G401 (cell line): ENCODE measurements at regions not wholly inside any gene's neighbourhood (a gene's known extent, or its start where the extent isn't known, plus 50 kb on each side); places are given as distances from the start of the nearest gene placed in this dataset.
"Not testable (repeated sequence)": the region's sequence is repeated elsewhere in the genome, so short reads cannot be mapped to it uniquely, and the experiment has no call there.

ENCODE experiments used
- DNase-seq: peaks from one replicate; pipeline ENCODE4 v3.0.0-alpha.2; 2015; ENCODE audit warnings: low spot score
- in situ Hi-C: cut with HindIII; loops from 2 replicates; pipeline ENCODE4 v1.10.0; 2016; ENCODE audit warnings: low sequenced_read_pairs, mixed read lengths

- DNase-seq = no peak
- in situ Hi-C loops = no loop called here
Measured at GRCh38 chr7:9328296-9328695, 894.9 kb downstream of the NXPH1 start.

- in situ Hi-C loops = no loop called here
- no peak for DNase-seq
Measured at GRCh38 chr7:9349625-9350024, 916.2 kb downstream of the NXPH1 start.

GRCh38 chr7:9391221-9391620 lies 957.8 kb downstream of the NXPH1 start:
- in situ Hi-C loops = no loop called here

GRCh38 chr7:9391984-9392383 lies 958.6 kb downstream of the NXPH1 start:
- in situ Hi-C loops = no loop called here
- DNase-seq = no peak

More at GRCh38 chr7:9391221-9391620, 957.8 kb downstream of the NXPH1 start:
- no peak for DNase-seq

- in situ Hi-C loops = not testable (repeated sequence)
Measured at GRCh38 chr7:9404386-9404785, 971.0 kb downstream of the NXPH1 start.

GRCh38 chr7:9407816-9408215 lies 974.4 kb downstream of the NXPH1 start:
- DNase-seq = no peak
- in situ Hi-C loops = no loop called here

More at GRCh38 chr7:9404386-9404785, 971.0 kb downstream of the NXPH1 start:
- DNase-seq = not testable (repeated sequence)

- in situ Hi-C loops = no loop called here
- no peak for DNase-seq
Measured at GRCh38 chr7:9453521-9453920, 1020.1 kb downstream of the NXPH1 start.

- in situ Hi-C loops = no loop called here
- no peak for DNase-seq
Measured at GRCh38 chr7:9488555-9488954, 1055.1 kb downstream of the NXPH1 start.

- in situ Hi-C loops = no loop called here
Measured at GRCh38 chr7:9498303-9498702, 1064.9 kb downstream of the NXPH1 start.

GRCh38 chr7:9502269-9502668 lies 1068.9 kb downstream of the NXPH1 start:
- in situ Hi-C loops = no loop called here
- no peak for DNase-seq

More at GRCh38 chr7:9498303-9498702, 1064.9 kb downstream of the NXPH1 start:
- DNase-seq = no peak

GRCh38 chr7:9504678-9505077 lies 1071.3 kb downstream of the NXPH1 start:
- in situ Hi-C loops = no loop called here

GRCh38 chr7:9505516-9505915 lies 1072.1 kb downstream of the NXPH1 start:
- in situ Hi-C loops = no loop called here
- DNase-seq = no peak

More at GRCh38 chr7:9504678-9505077, 1071.3 kb downstream of the NXPH1 start:
- no peak for DNase-seq

GRCh38 chr7:9507290-9507689 lies 1073.9 kb downstream of the NXPH1 start:
- DNase-seq = no peak

GRCh38 chr7:9516662-9517061 lies 1083.3 kb downstream of the NXPH1 start:
- in situ Hi-C loops = no loop called here
- no peak for DNase-seq

More at GRCh38 chr7:9507290-9507689, 1073.9 kb downstream of the NXPH1 start:
- in situ Hi-C loops = no loop called here

GRCh38 chr7:9523579-9523978 lies 1090.2 kb downstream of the NXPH1 start:
- no peak for DNase-seq
- in situ Hi-C loops = no loop called here

- in situ Hi-C loops = not testable (repeated sequence)
Measured at GRCh38 chr7:9552431-9552830, 1119.0 kb downstream of the NXPH1 start.

GRCh38 chr7:9557853-9558252 lies 1124.4 kb downstream of the NXPH1 start:
- in situ Hi-C loops = no loop called here
- no peak for DNase-seq

More at GRCh38 chr7:9552431-9552830, 1119.0 kb downstream of the NXPH1 start:
- DNase-seq = not testable (repeated sequence)

- in situ Hi-C loops = no loop called here
Measured at GRCh38 chr7:9575716-9576115, 1142.3 kb downstream of the NXPH1 start.

GRCh38 chr7:9582824-9583223 lies 1149.4 kb downstream of the NXPH1 start:
- in situ Hi-C loops = no loop called here
- no peak for DNase-seq

More at GRCh38 chr7:9575716-9576115, 1142.3 kb downstream of the NXPH1 start:
- DNase-seq = no peak

- in situ Hi-C loops = no loop called here
- DNase-seq = no peak
Measured at GRCh38 chr7:9598411-9598810, 1165.0 kb downstream of the NXPH1 start.

GRCh38 chr7:9600974-9601373 lies 1167.6 kb downstream of the NXPH1 start:
- in situ Hi-C loops = no loop called here
- no peak for DNase-seq

GRCh38 chr7:9603291-9603690 lies 1169.9 kb downstream of the NXPH1 start:
- in situ Hi-C loops = no loop called here
- no peak for DNase-seq
